Inflammatory macrophage treated with lipopolysaccharide for 4 hours (primary cell): ENCODE measurements at regions not wholly inside any gene's neighbourhood (a gene's known extent, or its start where the extent isn't known, plus 50 kb on each side); places are given as distances from the start of the nearest gene placed in this dataset.
"Not testable (repeated sequence)": the region's sequence is repeated elsewhere in the genome, so short reads cannot be mapped to it uniquely, and the experiment has no call there.

Experiments used
- DNase-seq: peaks from one replicate; pipeline ENCODE4 v3.0.0-alpha.2; 2020

GRCh38 chrX:112997991-112998390 is 157.4 kb upstream of the AMOT start:
- DNase-seq: no peak

GRCh38 chrX:112991801-112992200 is 151.2 kb upstream of the AMOT start:
- no peak for DNase-seq

GRCh38 chrX:112979879-112980278 is 139.2 kb upstream of the AMOT start:
- DNase-seq: no peak

GRCh38 chrX:112968351-112969133 is 127.9 kb upstream of the AMOT start:
- no peak for DNase-seq

GRCh38 chrX:112967903-112968302 is 127.3 kb upstream of the AMOT start:
- no peak for DNase-seq

GRCh38 chrX:112967341-112967740 is 126.7 kb upstream of the AMOT start:
- no peak for DNase-seq

- DNase-seq: no peak
These were observed 121.3 kb upstream of the AMOT start for GRCh38 chrX:112961981-112962380.

- DNase-seq: no peak
These were observed 107.5 kb upstream of the AMOT start for GRCh38 chrX:112947981-112948615.

GRCh38 chrX:112946227-112946626 is 105.6 kb upstream of the AMOT start:
- DNase-seq: no peak

GRCh38 chrX:112945826-112946225 is 105.2 kb upstream of the AMOT start:
- DNase-seq: no peak

GRCh38 chrX:112941209-112941837 is 100.7 kb upstream of the AMOT start:
- no peak for DNase-seq

GRCh38 chrX:112935029-112935428 is 94.4 kb upstream of the AMOT start:
- DNase-seq: no peak

GRCh38 chrX:112931900-112932299 is 91.3 kb upstream of the AMOT start:
- DNase-seq: no peak

GRCh38 chrX:112931478-112931877 is 90.8 kb upstream of the AMOT start:
- DNase-seq: no peak

GRCh38 chrX:112923381-112923780 is 82.8 kb upstream of the AMOT start:
- not testable (repeated sequence) for DNase-seq

- no peak for DNase-seq
These were observed 73.2 kb upstream of the AMOT start for GRCh38 chrX:112913807-112914206.

- DNase-seq: no peak
These were observed 69.8 kb upstream of the AMOT start for GRCh38 chrX:112910418-112910817.

GRCh38 chrX:112901869-112902725 is 61.5 kb upstream of the AMOT start:
- DNase-seq: no peak

- DNase-seq: no peak
These were observed 55.4 kb upstream of the AMOT start for GRCh38 chrX:112896051-112896450.
